ENCODE measurements at regions not wholly inside any gene's neighbourhood (a gene's known extent, or its start where the extent isn't known, plus 50 kb on each side); places are given as distances from the start of the nearest gene placed in this dataset.

DNA sequence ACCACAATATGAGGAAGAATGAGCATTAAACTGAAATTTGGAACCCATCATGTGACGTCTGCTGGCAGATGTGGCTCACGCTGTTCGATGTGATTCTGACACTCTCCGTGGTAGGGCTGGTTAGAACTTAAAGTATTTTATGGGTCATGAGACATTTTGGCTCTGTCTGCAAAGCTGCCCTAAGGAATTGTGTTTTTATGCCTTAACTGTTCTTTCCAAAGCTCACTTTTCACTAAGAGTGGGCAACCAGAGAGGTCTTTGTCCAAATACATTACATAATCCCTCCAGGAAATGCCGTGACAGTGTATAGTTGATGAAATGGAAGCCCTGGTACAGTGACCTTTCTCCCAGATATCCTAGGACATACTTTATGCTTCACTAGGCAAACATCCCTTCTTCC, 119.1 kb downstream of the AQP4 start:
- no peaks in the 10 kb centered on the region for H3K27me3 ChIP-seq
- H3K4me3 ChIP-seq: no peak overlapping the region
- no peak for DNase-seq
- TF ChIP-seq, protein P1, sequence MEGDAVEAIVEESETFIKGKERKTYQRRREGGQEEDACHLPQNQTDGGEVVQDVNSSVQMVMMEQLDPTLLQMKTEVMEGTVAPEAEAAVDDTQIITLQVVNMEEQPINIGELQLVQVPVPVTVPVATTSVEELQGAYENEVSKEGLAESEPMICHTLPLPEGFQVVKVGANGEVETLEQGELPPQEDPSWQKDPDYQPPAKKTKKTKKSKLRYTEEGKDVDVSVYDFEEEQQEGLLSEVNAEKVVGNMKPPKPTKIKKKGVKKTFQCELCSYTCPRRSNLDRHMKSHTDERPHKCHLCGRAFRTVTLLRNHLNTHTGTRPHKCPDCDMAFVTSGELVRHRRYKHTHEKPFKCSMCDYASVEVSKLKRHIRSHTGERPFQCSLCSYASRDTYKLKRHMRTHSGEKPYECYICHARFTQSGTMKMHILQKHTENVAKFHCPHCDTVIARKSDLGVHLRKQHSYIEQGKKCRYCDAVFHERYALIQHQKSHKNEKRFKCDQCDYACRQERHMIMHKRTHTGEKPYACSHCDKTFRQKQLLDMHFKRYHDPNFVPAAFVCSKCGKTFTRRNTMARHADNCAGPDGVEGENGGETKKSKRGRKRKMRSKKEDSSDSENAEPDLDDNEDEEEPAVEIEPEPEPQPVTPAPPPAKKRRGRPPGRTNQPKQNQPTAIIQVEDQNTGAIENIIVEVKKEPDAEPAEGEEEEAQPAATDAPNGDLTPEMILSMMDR (IDR thresholded peaks at IDR 0.05): no peak
- TF ChIP-seq POLR2A (IDR thresholded peaks at IDR 0.05): no peak
- no peak for ATAC-seq
- H3K27ac ChIP-seq: peak overlapping the region in 1 of 4 donors; percentile 39
- H3K9me3 ChIP-seq: no peaks in the 10 kb centered on the region
- WGBS, 2 donors: 57 to 61% methylated on average over 5 of the region's 5 CpGs
- intact Hi-C loops (cut with DNase I): no loop called here
- no peaks in the 10 kb centered on the region for H3K36me3 ChIP-seq (replicated peaks in 1 of 2; ENCODE audit: insufficient read depth in 1 of 2, low read depth in 2 of 2)
- peaks cover 40% of the 10 kb centered on the region for H3K4me1 ChIP-seq

DNA sequence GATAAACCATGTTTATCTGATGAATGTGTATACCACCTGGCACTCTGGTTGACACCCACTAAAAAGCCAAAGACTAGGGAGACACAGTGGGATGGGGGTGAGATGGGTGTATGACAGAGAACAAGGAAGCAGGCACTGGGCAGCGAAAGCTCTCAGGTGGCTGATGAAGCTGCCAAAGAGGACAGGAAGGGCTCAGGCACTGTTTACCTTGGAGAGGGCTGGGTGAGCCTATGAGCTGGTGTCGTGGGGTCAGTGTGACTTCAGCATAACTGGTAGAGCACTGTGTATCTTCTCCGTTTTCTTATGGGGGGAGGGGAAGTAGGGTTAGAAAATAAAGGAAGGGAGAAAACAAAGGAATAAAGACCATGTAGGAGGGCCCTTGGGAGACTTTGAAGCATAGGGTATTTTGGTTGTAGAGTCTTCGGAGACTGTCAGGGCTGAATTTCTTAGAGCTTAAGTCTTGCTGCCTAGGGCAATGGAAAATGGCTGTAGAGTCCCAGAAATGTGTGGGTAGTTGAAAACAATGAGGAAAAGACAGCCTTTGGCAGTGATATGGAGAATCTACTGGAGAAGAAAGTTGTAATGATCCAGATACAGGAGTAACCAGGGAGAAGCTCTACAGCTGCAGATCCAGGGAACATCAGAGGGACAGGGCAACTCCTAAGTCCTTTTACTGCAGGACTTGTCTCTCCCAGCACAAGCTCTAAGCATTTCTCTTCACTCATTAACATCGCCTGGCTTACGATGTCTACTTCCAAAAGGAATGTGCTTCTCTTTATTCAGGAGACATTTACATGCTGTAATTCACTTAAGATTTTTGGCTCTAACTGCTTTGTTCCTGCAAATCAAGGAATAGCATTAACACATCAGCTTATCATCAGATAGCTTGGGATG, 120.0 kb downstream of the AQP4 start:
- peaks cover 48% of the 10 kb centered on the region for H3K4me1 ChIP-seq
- no peak overlapping the region for H3K4me3 ChIP-seq
- H3K27ac ChIP-seq: peak overlapping the region in 1 of 4 donors; percentile 39
- H3K36me3 ChIP-seq (replicated peaks in 1 of 2; ENCODE audit: insufficient read depth in 1 of 2, low read depth in 2 of 2): no peaks in the 10 kb centered on the region
- peak in 3 of 4 donors; percentile 34 to 47 (median 37) for DNase-seq
- H3K9me3 ChIP-seq: no peaks in the 10 kb centered on the region
- 60 to 64% methylated on average over 6 of the region's 6 CpGs for WGBS, 2 donors
- no peak for ATAC-seq
- no peaks in the 10 kb centered on the region for H3K27me3 ChIP-seq
- no peak for TF ChIP-seq POLR2A (IDR thresholded peaks at IDR 0.05)
- TF ChIP-seq, protein P1 (IDR thresholded peaks at IDR 0.05): no peak
- intact Hi-C loops (cut with DNase I): no loop called here

DNA sequence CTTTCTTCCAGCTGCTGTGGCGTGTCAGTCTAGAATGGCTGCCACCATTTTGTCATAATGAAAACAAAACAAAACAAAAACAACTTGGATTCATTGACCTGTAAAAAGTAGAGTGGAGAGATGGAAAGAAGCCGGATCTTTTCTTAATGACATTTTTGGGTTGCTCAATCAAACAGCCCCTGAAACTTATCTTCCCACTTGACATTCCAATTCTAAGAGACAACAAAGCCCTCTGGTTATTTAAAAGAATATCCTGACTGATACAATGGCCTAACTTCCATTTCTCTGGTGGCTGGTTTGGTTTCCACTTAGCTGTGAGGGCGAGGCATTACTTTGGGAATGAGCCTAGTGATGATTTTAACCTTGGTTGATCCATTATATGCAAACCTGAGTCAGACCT, 123.7 kb downstream of the AQP4 start:
- Histone ChIP-seq H3K9me3 (no peaks in the 10 kb centered on the region), H3K27ac (no peak overlapping the region), H3K27me3 (no peaks in the 10 kb centered on the region), H3K4me1 (peaks cover 43% of the 10 kb centered on the region), H3K36me3 (replicated peaks in 1 of 2; ENCODE audit: insufficient read depth in 1 of 2, low read depth in 2 of 2) (no peaks in the 10 kb centered on the region), H3K4me3 (no peak overlapping the region)
- TF ChIP-seq POLR2A (IDR thresholded peaks at IDR 0.05): no peak
- TF ChIP-seq, protein P1 (IDR thresholded peaks at IDR 0.05): no peak
- ATAC-seq (no peak), DNase-seq (no peak)
- intact Hi-C loops (cut with DNase I): no loop called here
- WGBS, 2 donors: 98 to 100% methylated on average over 3 of the region's 3 CpGs

DNA sequence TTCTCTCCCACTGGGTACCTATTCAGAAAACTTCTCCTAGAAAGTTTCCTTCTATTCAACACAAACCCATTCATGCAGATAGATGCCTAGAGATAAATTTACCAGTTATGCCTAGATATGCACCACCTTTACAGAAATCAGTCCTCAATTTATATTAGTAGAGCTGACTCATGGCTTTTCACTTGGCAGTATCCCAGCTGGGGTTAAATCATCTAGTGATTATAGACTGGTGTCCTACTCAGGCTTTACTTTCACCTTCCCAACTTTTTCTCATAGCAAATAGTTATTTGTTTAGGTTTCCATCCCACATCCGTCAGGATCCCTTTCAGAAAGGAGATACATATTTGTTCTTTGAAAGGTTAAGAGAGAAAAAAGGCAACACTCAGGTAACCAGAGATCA, 124.5 kb downstream of the AQP4 start:
- peak overlapping the region in 1 of 4 donors; percentile 4 for H3K27ac ChIP-seq
- no peak for ATAC-seq
- no peak for DNase-seq
- H3K4me3 ChIP-seq: no peak overlapping the region
- no peaks in the 10 kb centered on the region for H3K9me3 ChIP-seq
- H3K36me3 ChIP-seq (replicated peaks in 1 of 2; ENCODE audit: insufficient read depth in 1 of 2, low read depth in 2 of 2): no peaks in the 10 kb centered on the region
- no peak for TF ChIP-seq POLR2A (IDR thresholded peaks at IDR 0.05)
- TF ChIP-seq, protein P1 (IDR thresholded peaks at IDR 0.05): no peak
- 42 to 66% methylated on average over 1 of the region's 1 CpG for WGBS, 2 donors
- peaks cover 36% of the 10 kb centered on the region for H3K4me1 ChIP-seq
- H3K27me3 ChIP-seq: no peaks in the 10 kb centered on the region
- intact Hi-C loops (cut with DNase I): no loop called here

DNA sequence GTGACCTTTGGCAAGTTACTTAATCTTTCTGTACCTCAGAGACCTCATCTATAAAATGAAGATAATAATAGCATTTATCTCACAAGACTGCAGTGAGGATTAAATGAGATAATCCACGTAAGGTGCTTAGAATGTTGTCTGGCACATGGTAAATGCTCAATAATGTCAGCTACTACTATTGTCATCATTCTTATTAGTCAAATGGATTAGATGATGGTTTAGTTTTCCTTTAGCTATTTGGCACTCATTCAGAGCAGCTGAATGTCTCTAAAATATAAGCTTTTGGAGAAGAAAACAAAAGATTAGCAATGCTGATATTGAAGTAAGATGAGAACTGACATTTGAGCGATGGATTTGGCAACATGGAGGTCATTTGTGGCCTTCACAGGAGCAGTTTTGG, 125.1 kb downstream of the AQP4 start:
- intact Hi-C loops (cut with DNase I): no loop called here
- no peak overlapping the region for H3K4me3 ChIP-seq
- no peak overlapping the region for H3K27ac ChIP-seq
- ATAC-seq (no peak), DNase-seq (no peak)
- no peaks in the 10 kb centered on the region for H3K36me3 ChIP-seq (replicated peaks in 1 of 2; ENCODE audit: insufficient read depth in 1 of 2, low read depth in 2 of 2)
- WGBS, 2 donors: 81 to 88% methylated on average over 2 of the region's 2 CpGs
- H3K9me3 ChIP-seq: no peaks in the 10 kb centered on the region
- no peaks in the 10 kb centered on the region for H3K27me3 ChIP-seq
- TF ChIP-seq, protein P1 (IDR thresholded peaks at IDR 0.05): no peak
- TF ChIP-seq POLR2A (IDR thresholded peaks at IDR 0.05): no peak
- peaks cover 31% of the 10 kb centered on the region for H3K4me1 ChIP-seq
